H9 (cell line): ENCODE measurements at regions not wholly inside any gene's neighbourhood (a gene's known extent, or its start where the extent isn't known, plus 50 kb on each side); places are given as distances from the start of the nearest gene placed in this dataset.

Experiments used
- DNase-seq: peaks from one replicate; pipeline ENCODE4 v3.0.0-alpha.2; 2017
- H2AFZ ChIP-seq: one replicate; pipeline ENCODE4 v1.6.1; 2013; ENCODE audit warnings: mild to moderate bottlenecking, low read length, control low read depth, moderate library complexity
- H2AK5ac ChIP-seq: 2 replicates; pipeline ENCODE4 v1.6.1; 2013; ENCODE audit warnings: low read length, control low read depth, mixed read lengths; ENCODE audit not compliant: insufficient read length
- H2BK120ac ChIP-seq: one replicate; pipeline ENCODE4 v1.6.1; 2013; ENCODE audit warnings: low read depth, mild to moderate bottlenecking, low read length, control low read depth, inconsistent platforms; ENCODE audit not compliant: poor library complexity, severe bottlenecking
- H2BK12ac ChIP-seq: 2 replicates; pipeline ENCODE4 v1.6.1; 2013; ENCODE audit warnings: low read length, control low read depth, mixed read lengths, low read depth; ENCODE audit not compliant: insufficient read length
- H2BK15ac ChIP-seq: 2 replicates; pipeline ENCODE4 v1.6.1; 2013; ENCODE audit warnings: low read depth, low read length, control low read depth
- H2BK20ac ChIP-seq: one replicate; pipeline ENCODE4 v1.6.1; 2013; ENCODE audit warnings: low read depth, mild to moderate bottlenecking, low read length, control low read depth, inconsistent platforms; ENCODE audit not compliant: poor library complexity, severe bottlenecking
- H2BK5ac ChIP-seq: 2 replicates; pipeline ENCODE4 v1.6.1; 2013; ENCODE audit warnings: low read length, control low read depth, mixed read lengths; ENCODE audit not compliant: insufficient read length
- H3K14ac ChIP-seq: 2 replicates; pipeline ENCODE4 v1.6.1; 2013; ENCODE audit warnings: low read length, control low read depth; ENCODE audit not compliant: insufficient read depth
- H3K18ac ChIP-seq: 2 replicates; pipeline ENCODE4 v1.6.1; 2013; ENCODE audit warnings: low read depth, mild to moderate bottlenecking, mixed read lengths, low read length, control low read depth; ENCODE audit not compliant: insufficient read length
- H3K23ac ChIP-seq: 2 replicates; pipeline ENCODE4 v1.6.1; 2013; ENCODE audit warnings: low read length, control low read depth, mixed read lengths, low read depth; ENCODE audit not compliant: insufficient read length
- H3K23me2 ChIP-seq: 2 replicates; pipeline ENCODE4 v1.6.1; 2013; ENCODE audit warnings: low read depth, mild to moderate bottlenecking, mixed read lengths, low read length, control low read depth; ENCODE audit not compliant: insufficient read length, poor library complexity, severe bottlenecking
- H3K27ac ChIP-seq: 2 replicates; pipeline ENCODE4 v1.5.1; 2013; ENCODE audit warnings: low read length, control low read depth, mixed read lengths, low read depth; ENCODE audit not compliant: insufficient read length
- H3K27me3 ChIP-seq: 2 replicates; pipeline ENCODE4 v1.6.1; 2013; ENCODE audit warnings: low read length, control low read depth, inconsistent platforms; ENCODE audit not compliant: insufficient read depth
- H3K4ac ChIP-seq: 2 replicates; pipeline ENCODE4 v1.6.1; 2013; ENCODE audit warnings: low read depth, mild to moderate bottlenecking, control low read depth, inconsistent platforms, low read length, moderate library complexity
- H3K4me1 ChIP-seq: 2 replicates; pipeline ENCODE4 v1.6.1; 2013; ENCODE audit warnings: low read length, control low read depth, inconsistent platforms; ENCODE audit not compliant: insufficient read depth
- H3K4me2 ChIP-seq: 2 replicates; pipeline ENCODE4 v1.6.1; 2013; ENCODE audit warnings: low read length, control low read depth, mixed read lengths; ENCODE audit not compliant: insufficient read length, insufficient read depth
- H3K56ac ChIP-seq: 2 replicates; pipeline ENCODE4 v1.6.1; 2013; ENCODE audit warnings: low read depth, mild to moderate bottlenecking, mixed read lengths, low read length, control low read depth; ENCODE audit not compliant: insufficient read length
- H3K79me1 ChIP-seq: 2 replicates; pipeline ENCODE4 v1.6.1; 2013; ENCODE audit warnings: low read depth, mild to moderate bottlenecking, moderate library complexity, low read length, control low read depth, inconsistent platforms; ENCODE audit not compliant: insufficient read depth, poor library complexity, severe bottlenecking
- H3K79me2 ChIP-seq: 2 replicates; pipeline ENCODE4 v1.6.1; 2013; ENCODE audit warnings: low read length, control low read depth, inconsistent platforms; ENCODE audit not compliant: insufficient read depth
- H3K9ac ChIP-seq: 2 replicates; pipeline ENCODE4 v1.6.1; 2013; ENCODE audit warnings: low read length, control low read depth, mixed read lengths; ENCODE audit not compliant: insufficient read length; ENCODE audit errors: extremely low read depth
- H3K9me3 ChIP-seq: one replicate; pipeline ENCODE4 v1.6.1; 2013; ENCODE audit warnings: low read depth, low read length, inconsistent platforms; ENCODE audit not compliant: control insufficient read depth
- H3T11ph ChIP-seq: one replicate; pipeline ENCODE4 v1.6.1; 2013; ENCODE audit warnings: mild to moderate bottlenecking, low read length, control low read depth, inconsistent platforms
- H4K20me1 ChIP-seq: one replicate; pipeline ENCODE4 v1.6.1; 2013; ENCODE audit not compliant: control insufficient read depth, insufficient read length, insufficient read depth
- H4K5ac ChIP-seq: 2 replicates; pipeline ENCODE4 v1.6.1; 2013; ENCODE audit warnings: low read depth, mild to moderate bottlenecking, mixed read lengths, low read length, control low read depth; ENCODE audit not compliant: insufficient read length
- H4K8ac ChIP-seq: replicated peaks from 2 replicates; pipeline ENCODE4 v1.6.1; 2013; ENCODE audit warnings: low read length, control low read depth, mixed read lengths, low read depth; ENCODE audit not compliant: insufficient read length
- H4K91ac ChIP-seq: 2 replicates; pipeline ENCODE4 v1.6.1; 2013; ENCODE audit warnings: low read depth, mild to moderate bottlenecking, moderate library complexity, mixed read lengths, low read length, control low read depth; ENCODE audit not compliant: insufficient read length
- H3K27ac Mint-ChIP-seq, 3 experiments: 2 replicates in 2 of 3; 3 replicates in 1 of 3; pipeline ENCODE4 v1.8.0; 2020 to 2021; ENCODE audit warnings: mixed read lengths in 3 of 3, mild to moderate bottlenecking in 1 of 3, moderate library complexity in 1 of 3
- H3K27me3 Mint-ChIP-seq: 2 replicates; pipeline ENCODE4 v1.8.0; 2021; ENCODE audit warnings: low read depth, mild to moderate bottlenecking, moderate library complexity, mixed read lengths
- H3K36me3 Mint-ChIP-seq, 3 experiments: 2 replicates in 2 of 3; 3 replicates in 1 of 3; pipeline ENCODE4 v1.8.0; 2020 to 2021; ENCODE audit warnings: low read depth in 3 of 3, mixed read lengths in 3 of 3; ENCODE audit not compliant: insufficient read depth in 1 of 3
- H3K4me1 Mint-ChIP-seq, 2 experiments: 2 replicates each; pipeline ENCODE4 v1.8.0; 2020; ENCODE audit warnings: mixed read lengths in 2 of 2
- H3K4me3 Mint-ChIP-seq, 2 experiments: 2 replicates in 1 of 2; 3 replicates in 1 of 2; pipeline ENCODE4 v1.8.0; 2020 to 2021; ENCODE audit warnings: mild to moderate bottlenecking in 2 of 2, mixed read lengths in 2 of 2, moderate library complexity in 1 of 2
- H3K9me3 Mint-ChIP-seq, 2 experiments: 2 replicates in 1 of 2; 3 replicates in 1 of 2; pipeline ENCODE4 v1.8.0; 2020; ENCODE audit warnings: mild to moderate bottlenecking in 2 of 2, mixed read lengths in 2 of 2, moderate library complexity in 1 of 2
- CTCF ChIP-seq: fragments of 200-600 bp; sonication (generic); conservative IDR thresholded peaks from 3 replicates; pipeline ENCODE4 v1.8.0; 2021; ENCODE audit warnings: antibody characterized with exemption, mild to moderate bottlenecking
- WGBS: extraction: QIAGEN DNeasy Blood & Tissue Kit; methylation state at CpG from one replicate; pipeline ENCODE4 v1.1.7; 2013; ENCODE audit warnings: missing lambda C conversion rate, low lambda C conversion rate, mixed read lengths; ENCODE audit not compliant: insufficient read length; ENCODE audit errors: extremely low coverage; 5-methylcytosine and 5-hydroxymethylcytosine counted together

GRCh38 chr1:229191066-229191674, 79.7 kb upstream of the RAB4A start:
- Histone ChIP-seq H3K27me3 (no peaks in the 10 kb centered on the region), H4K20me1 (no peaks in the 10 kb centered on the region), H2BK5ac (peak overlapping the region; percentile 21), H3K79me1 (no peaks in the 10 kb centered on the region), H3T11ph (no peak overlapping the region), H2BK20ac (no peak overlapping the region), H3K4ac (no peak overlapping the region), H3K56ac (no peak overlapping the region), H2BK15ac (no peak overlapping the region), H3K18ac (no peak overlapping the region), H3K4me2 (no peak overlapping the region), H2AFZ (no peak overlapping the region), H3K9me3 (no peaks in the 10 kb centered on the region), H3K9ac (no peak overlapping the region), H3K27ac (peak overlapping the region; percentile 77), H3K23ac (no peak overlapping the region), H4K91ac (no peak overlapping the region), H2BK120ac (no peak overlapping the region), H3K14ac (no peak overlapping the region), H2BK12ac (no peak overlapping the region), H3K4me1 (peaks cover 5% of the 10 kb centered on the region), H4K5ac (peak overlapping the region; percentile 35), H3K23me2 (no peaks in the 10 kb centered on the region), H2AK5ac (no peak overlapping the region), H3K79me2 (no peaks in the 10 kb centered on the region), H4K8ac (no peak overlapping the region)
- no CpG with 5 or more reads among the region's 3 CpGs for WGBS
- Mint-ChIP-seq H3K4me3 (peak overlapping the region in 1 of 2 experiments; percentile 18; a peak in 2 of 5 replicates), H3K4me1 (peaks cover 35 to 37% of the 10 kb centered on the region in 2 experiments), H3K36me3 (no peaks in the 10 kb centered on the region; a peak in 1 of 7 replicates), H3K27me3 (no peaks in the 10 kb centered on the region), H3K27ac (peak overlapping the region; percentile 93 to 99 (median 96)), H3K9me3 (no peaks in the 10 kb centered on the region)
- DNase-seq, result peak; percentile 65
- no peak for TF ChIP-seq CTCF
